ENCODE measurements at regions not wholly inside any gene's neighbourhood (a gene's known extent, or its start where the extent isn't known, plus 50 kb on each side); places are given as distances from the start of the nearest gene placed in this dataset.

DNA sequence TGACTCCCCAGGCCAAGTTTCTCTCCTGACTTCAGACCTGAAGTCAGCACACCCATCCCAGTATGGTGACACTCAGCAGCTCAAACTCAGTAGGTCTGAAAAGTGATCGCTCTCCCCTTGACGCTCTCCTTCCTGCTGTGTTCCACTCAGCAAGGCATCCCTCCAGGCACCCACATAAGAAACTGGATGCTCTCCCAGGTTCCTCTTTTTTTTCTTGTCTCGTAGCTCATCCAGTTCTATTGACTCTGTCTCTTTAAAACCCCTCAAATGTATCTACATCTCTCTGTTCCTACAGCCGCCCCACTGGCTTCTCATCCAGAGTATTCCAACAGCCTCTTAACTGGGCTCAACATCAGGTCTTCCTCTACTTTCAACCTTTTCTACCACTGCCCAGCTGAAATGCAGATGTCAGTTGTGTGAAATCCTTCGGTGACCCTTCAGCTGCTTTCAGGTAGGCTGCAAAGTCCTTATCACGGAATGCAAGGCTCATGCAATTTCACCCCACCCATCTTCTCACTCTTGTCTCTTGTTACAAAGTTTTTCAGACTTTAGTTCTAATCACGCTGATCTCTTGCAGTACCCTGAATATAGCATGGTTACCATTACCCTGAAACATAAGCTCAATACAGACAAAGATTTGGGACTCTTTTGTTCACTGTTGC is 286.2 kb upstream of the POU3F1 start:
- TF ChIP-seq, protein P1, sequence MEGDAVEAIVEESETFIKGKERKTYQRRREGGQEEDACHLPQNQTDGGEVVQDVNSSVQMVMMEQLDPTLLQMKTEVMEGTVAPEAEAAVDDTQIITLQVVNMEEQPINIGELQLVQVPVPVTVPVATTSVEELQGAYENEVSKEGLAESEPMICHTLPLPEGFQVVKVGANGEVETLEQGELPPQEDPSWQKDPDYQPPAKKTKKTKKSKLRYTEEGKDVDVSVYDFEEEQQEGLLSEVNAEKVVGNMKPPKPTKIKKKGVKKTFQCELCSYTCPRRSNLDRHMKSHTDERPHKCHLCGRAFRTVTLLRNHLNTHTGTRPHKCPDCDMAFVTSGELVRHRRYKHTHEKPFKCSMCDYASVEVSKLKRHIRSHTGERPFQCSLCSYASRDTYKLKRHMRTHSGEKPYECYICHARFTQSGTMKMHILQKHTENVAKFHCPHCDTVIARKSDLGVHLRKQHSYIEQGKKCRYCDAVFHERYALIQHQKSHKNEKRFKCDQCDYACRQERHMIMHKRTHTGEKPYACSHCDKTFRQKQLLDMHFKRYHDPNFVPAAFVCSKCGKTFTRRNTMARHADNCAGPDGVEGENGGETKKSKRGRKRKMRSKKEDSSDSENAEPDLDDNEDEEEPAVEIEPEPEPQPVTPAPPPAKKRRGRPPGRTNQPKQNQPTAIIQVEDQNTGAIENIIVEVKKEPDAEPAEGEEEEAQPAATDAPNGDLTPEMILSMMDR (IDR thresholded peaks at IDR 0.05 in 8 of 11, conservative IDR thresholded peaks at IDR 0.05 in 3 of 11): no peak
- no peak for TF ChIP-seq POLR2A (IDR thresholded peaks at IDR 0.05)
- no peak for TF ChIP-seq POLR2AphosphoS5 (IDR thresholded peaks at IDR 0.05)

All from spleen (tissue), 7 donors.